PFSK-1 (cell line): ENCODE measurements at regions not wholly inside any gene's neighbourhood (a gene's known extent, or its start where the extent isn't known, plus 50 kb on each side); places are given as distances from the start of the nearest gene placed in this dataset.

Experiments
- SIN3A ChIP-seq: IDR thresholded peaks from 2 replicates; pipeline ENCODE4 v1.6.1; 2012; ENCODE audit warnings: mild to moderate bottlenecking, low read length, moderate library complexity, borderline replicate concordance; ENCODE audit not compliant: insufficient read depth
- TAF1 ChIP-seq: IDR thresholded peaks from 2 replicates; pipeline ENCODE4 v1.6.1; 2012; ENCODE audit warnings: low read length, control low read depth, borderline replicate concordance; ENCODE audit not compliant: insufficient read depth

DNA sequence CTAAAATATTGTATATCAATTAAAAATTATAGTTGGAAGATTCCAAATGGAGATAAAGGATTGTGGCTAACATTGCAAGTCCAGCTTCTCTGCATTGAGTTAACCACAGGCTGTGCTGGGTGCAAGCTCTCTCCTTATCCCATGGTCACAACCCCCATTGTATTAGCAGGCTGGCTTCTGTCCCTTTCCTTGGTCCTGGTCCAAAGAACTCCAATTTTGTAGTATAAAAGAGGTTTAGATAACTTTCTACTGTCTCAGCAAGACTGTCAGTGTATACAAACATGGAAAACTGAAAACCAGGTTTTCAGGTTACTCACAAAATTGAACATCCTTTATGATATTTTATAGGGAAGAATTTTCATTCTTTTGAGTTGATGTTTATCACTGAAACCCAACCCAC, 76.6 kb upstream of the HS3ST3A1 start:
- TF ChIP-seq SIN3A (no peak), TAF1 (no peak)
